CD4-positive, alpha-beta memory T cell (primary cell): ENCODE measurements at regions not wholly inside any gene's neighbourhood (a gene's known extent, or its start where the extent isn't known, plus 50 kb on each side); places are given as distances from the start of the nearest gene placed in this dataset.

ENCODE experiments used
- CTCF ChIA-PET: fragments of 350-600 bp; sonication (Branson Sonifier 250); formaldehyde crosslinking; loops from one replicate; lab custom pipeline; 2021; ENCODE audit warnings: inconsistent platforms; ENCODE audit not compliant: partially characterized antibody; lab: Charles Lee
- POLR2A ChIA-PET: fragments of 350-600 bp; sonication (Branson Sonifier 250); formaldehyde crosslinking; loops from one replicate; lab custom pipeline; 2021; ENCODE audit not compliant: partially characterized antibody; lab: Charles Lee
- DNase-seq, 5 donors: peaks; one replicate each; pipeline versions ENCODE4 v3.0.0 to v3.0.0-alpha.2; 2020 to 2022; ENCODE audit warnings: mixed read lengths in 1 of 5
- H3K27ac ChIP-seq: one replicate; pipeline ENCODE4 v1.7.0; 2013; ENCODE audit warnings: low read depth, low read length
- H3K27me3 ChIP-seq: 2 replicates; pipeline ENCODE4 v1.7.0; 2013; ENCODE audit warnings: mild to moderate bottlenecking, low read length, moderate library complexity; ENCODE audit not compliant: insufficient read depth
- H3K36me3 ChIP-seq: 2 replicates; pipeline ENCODE4 v1.7.0; 2013; ENCODE audit warnings: mild to moderate bottlenecking, low read length, moderate library complexity; ENCODE audit not compliant: insufficient read depth
- H3K4me1 ChIP-seq: 2 replicates; pipeline ENCODE4 v1.7.0; 2013; ENCODE audit warnings: mild to moderate bottlenecking, low read length, moderate library complexity; ENCODE audit not compliant: insufficient read depth
- H3K4me3 ChIP-seq, 2 donors: one replicate each; pipeline ENCODE4 v1.7.0; 2013; ENCODE audit warnings: low read length in 2 of 2, mild to moderate bottlenecking in 1 of 2
- H3K9me3 ChIP-seq, 2 donors: one replicate each; pipeline ENCODE4 v1.7.0; 2013; ENCODE audit warnings: low read length in 2 of 2, control low read depth in 1 of 2; ENCODE audit not compliant: control insufficient read depth in 1 of 2
- H3K27ac Mint-ChIP-seq, 7 donors: one replicate each; pipeline ENCODE4 v1.8.0; 2020 to 2021; ENCODE audit warnings: mixed read lengths in 7 of 7, mild to moderate bottlenecking in 6 of 7, inconsistent platforms in 3 of 7, moderate library complexity in 3 of 7
- H3K27me3 Mint-ChIP-seq, 2 donors: one replicate each; pipeline ENCODE4 v1.8.0; 2020 to 2021; ENCODE audit warnings: mixed read lengths in 2 of 2
- H3K36me3 Mint-ChIP-seq, 2 donors: one replicate each; pipeline ENCODE4 v1.8.0; 2020 to 2021; ENCODE audit warnings: mixed read lengths in 2 of 2, inconsistent platforms in 1 of 2, mild to moderate bottlenecking in 1 of 2
- H3K4me1 Mint-ChIP-seq, 4 donors: one replicate each; pipeline ENCODE4 v1.8.0; 2020 to 2021; ENCODE audit warnings: mixed read lengths in 4 of 4, mild to moderate bottlenecking in 1 of 4
- H3K4me3 Mint-ChIP-seq, 8 donors: one replicate each; pipeline ENCODE4 v1.8.0; 2020 to 2021; ENCODE audit warnings: mixed read lengths in 8 of 8, mild to moderate bottlenecking in 7 of 8, moderate library complexity in 6 of 8, inconsistent platforms in 3 of 8
- H3K9me3 Mint-ChIP-seq, 8 donors: one replicate each; pipeline ENCODE4 v1.8.0; 2020 to 2021; ENCODE audit warnings: mixed read lengths in 8 of 8, mild to moderate bottlenecking in 5 of 8, inconsistent platforms in 3 of 8, moderate library complexity in 1 of 8
- intact Hi-C: fragments of 100-400 bp; cut with micrococcal nuclease; formaldehyde crosslinking; loops from one replicate; pipeline ENCODE4 v1.15.1; 2023

DNA sequence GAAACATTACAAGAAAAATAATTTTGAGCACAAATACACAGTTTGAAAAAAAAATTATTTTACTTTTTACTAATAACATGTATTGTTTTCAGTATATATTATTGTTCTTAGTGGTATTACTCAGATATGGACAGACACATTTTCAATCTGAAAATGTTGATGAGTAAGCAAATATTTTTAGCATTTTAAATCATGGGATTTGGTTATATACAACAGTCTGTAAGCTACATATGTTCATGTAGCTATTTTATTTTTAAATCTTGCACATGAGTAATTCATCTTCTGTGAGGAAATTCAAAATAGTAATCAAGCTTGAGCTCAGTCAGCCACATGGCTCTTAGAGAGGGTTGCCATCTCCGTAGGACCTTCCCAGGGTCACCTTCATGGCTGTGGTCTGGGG lies 471.9 kb downstream of the QKI start:
- Histone ChIP-seq H3K27me3 (no peaks in the 10 kb centered on the region), H3K4me1 (no peaks in the 10 kb centered on the region), H3K36me3 (no peaks in the 10 kb centered on the region), H3K4me3 (no peak overlapping the region), H3K27ac (no peak overlapping the region), H3K9me3 (no peaks in the 10 kb centered on the region)
- Mint-ChIP-seq H3K36me3 (no peaks in the 10 kb centered on the region), H3K4me3 (no peak overlapping the region), H3K27ac (no peak overlapping the region), H3K9me3 (peaks cover 0 to 4% (median 0%) of the 10 kb centered on the region in 8 donors), H3K4me1 (no peaks in the 10 kb centered on the region), H3K27me3 (peaks cover 2 to 6% of the 10 kb centered on the region in 2 donors)
- CTCF ChIA-PET, result no interaction called here
- intact Hi-C loops, result no loop called here
- DNase-seq, result no peak
- POLR2A ChIA-PET, result no interaction called here

DNA sequence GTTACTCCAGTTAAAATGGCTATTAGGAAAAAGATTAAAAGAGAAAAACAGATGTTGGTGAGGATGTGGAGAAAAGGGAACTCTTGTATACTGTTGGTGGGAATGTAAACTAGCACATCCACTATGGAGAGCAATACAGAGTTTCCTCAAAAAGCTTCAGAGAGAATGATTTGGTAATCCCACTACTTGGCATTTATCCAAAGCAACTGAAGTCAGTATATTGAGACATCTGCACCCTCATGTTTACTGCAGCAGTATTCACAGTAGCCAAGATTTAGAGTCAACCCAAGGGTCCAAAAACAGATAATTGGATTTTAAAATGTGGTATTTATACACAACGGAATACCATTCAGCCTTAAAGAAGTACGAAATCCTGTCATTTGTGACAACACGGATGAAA lies 469.5 kb downstream of the QKI start:
- no peak for DNase-seq
- H3K9me3 ChIP-seq, result no peaks in the 10 kb centered on the region
- CTCF ChIA-PET, result no interaction called here
- no peak overlapping the region for H3K4me3 Mint-ChIP-seq
- H3K27ac Mint-ChIP-seq, result no peak overlapping the region
- intact Hi-C loops, result no loop called here
- H3K4me1 Mint-ChIP-seq, result no peaks in the 10 kb centered on the region
- H3K27me3 Mint-ChIP-seq, result peaks cover 5 to 12% of the 10 kb centered on the region in 2 donors
- no peak overlapping the region for H3K4me3 ChIP-seq
- no peaks in the 10 kb centered on the region for H3K4me1 ChIP-seq
- no peaks in the 10 kb centered on the region for H3K27me3 ChIP-seq
- peaks cover 0 to 4% (median 0%) of the 10 kb centered on the region in 8 donors for H3K9me3 Mint-ChIP-seq
- POLR2A ChIA-PET, result no interaction called here
- no peak overlapping the region for H3K27ac ChIP-seq
- H3K36me3 ChIP-seq, result no peaks in the 10 kb centered on the region
- H3K36me3 Mint-ChIP-seq, result no peaks in the 10 kb centered on the region

DNA sequence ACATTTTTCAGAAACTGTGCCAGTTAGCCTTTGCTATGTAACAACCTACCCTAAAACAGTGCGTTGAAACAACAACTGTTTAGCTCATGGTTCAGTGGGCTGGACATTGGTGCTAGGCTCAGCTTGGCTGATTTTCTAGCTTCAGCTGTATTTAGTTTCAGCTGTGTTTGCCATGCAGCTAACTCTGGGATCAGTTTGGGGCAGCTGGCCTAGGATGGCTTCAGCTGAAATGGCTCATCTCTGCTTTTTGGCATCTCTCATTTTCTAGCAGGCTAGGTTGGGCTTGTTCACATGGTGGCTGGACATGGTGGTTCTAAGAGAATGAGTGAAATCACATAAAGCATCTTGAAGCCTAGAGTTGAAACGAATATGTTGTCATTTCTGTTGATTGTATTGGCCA lies 464.2 kb downstream of the QKI start:
- CTCF ChIA-PET, result no interaction called here
- H3K36me3 Mint-ChIP-seq, result no peaks in the 10 kb centered on the region
- no peaks in the 10 kb centered on the region for H3K9me3 ChIP-seq
- DNase-seq, result no peak
- peaks cover 18 to 20% of the 10 kb centered on the region in 2 donors for H3K27me3 Mint-ChIP-seq
- POLR2A ChIA-PET, result no interaction called here
- no peak overlapping the region for H3K27ac ChIP-seq
- H3K4me3 ChIP-seq, result no peak overlapping the region
- H3K27me3 ChIP-seq, result no peaks in the 10 kb centered on the region
- H3K4me1 ChIP-seq, result no peaks in the 10 kb centered on the region
- H3K4me1 Mint-ChIP-seq, result no peaks in the 10 kb centered on the region
- H3K9me3 Mint-ChIP-seq, result peaks cover 0 to 4% (median under 1%) of the 10 kb centered on the region in 8 donors
- H3K36me3 ChIP-seq, result no peaks in the 10 kb centered on the region
- H3K27ac Mint-ChIP-seq, result no peak overlapping the region
- intact Hi-C loops, result no loop called here
- no peak overlapping the region for H3K4me3 Mint-ChIP-seq

DNA sequence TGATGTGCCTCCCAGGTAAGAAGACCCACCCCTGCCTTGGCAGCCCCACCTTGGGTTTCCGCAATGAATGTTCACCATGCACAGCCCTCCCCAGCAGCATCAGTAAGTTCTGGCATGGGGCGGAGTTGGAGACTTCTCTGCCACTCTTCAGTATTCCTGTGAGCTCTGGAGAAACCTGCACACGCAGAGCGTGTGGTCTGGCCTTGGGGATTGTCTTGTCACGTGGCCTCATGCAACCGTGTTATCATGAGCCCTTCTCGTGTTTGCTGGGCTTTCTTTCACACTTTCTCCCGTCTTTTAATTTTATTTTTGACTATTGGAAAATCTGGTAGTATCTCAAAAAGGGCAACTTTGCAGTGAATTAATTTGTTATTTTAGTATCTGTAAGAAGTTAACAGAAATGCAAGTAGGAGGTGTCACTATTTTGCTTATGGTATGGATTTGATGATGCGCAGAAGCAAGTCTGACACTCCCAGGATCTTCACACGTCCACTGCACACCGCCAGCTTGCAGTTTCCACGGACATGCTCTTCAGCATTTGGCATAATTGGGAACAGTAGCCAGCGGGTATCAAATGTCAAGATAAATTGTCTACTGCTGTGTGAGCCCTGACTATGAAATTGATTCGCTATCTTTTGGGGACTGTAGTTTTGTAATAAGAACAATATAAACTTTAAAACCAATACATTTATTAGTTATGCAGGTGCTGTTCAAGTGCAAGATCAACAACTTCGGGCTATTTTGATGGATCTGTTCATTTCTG lies 463.5 kb downstream of the QKI start:
- H3K36me3 ChIP-seq, result no peaks in the 10 kb centered on the region
- H3K4me3 Mint-ChIP-seq, result no peak overlapping the region
- ChIA-PET POLR2A (no interaction called here), CTCF (no interaction called here)
- no peaks in the 10 kb centered on the region for H3K36me3 Mint-ChIP-seq
- H3K27me3 Mint-ChIP-seq, result peaks cover 18 to 19% of the 10 kb centered on the region in 2 donors
- no peaks in the 10 kb centered on the region for H3K27me3 ChIP-seq
- no peaks in the 10 kb centered on the region for H3K9me3 ChIP-seq
- H3K27ac ChIP-seq, result no peak overlapping the region
- no peaks in the 10 kb centered on the region for H3K4me1 Mint-ChIP-seq
- intact Hi-C loops, result no loop called here
- H3K9me3 Mint-ChIP-seq, result peaks cover 0 to 4% (median under 1%) of the 10 kb centered on the region in 8 donors
- H3K4me3 ChIP-seq, result no peak overlapping the region
- no peak for DNase-seq
- H3K4me1 ChIP-seq, result no peaks in the 10 kb centered on the region
- no peak overlapping the region for H3K27ac Mint-ChIP-seq

DNA sequence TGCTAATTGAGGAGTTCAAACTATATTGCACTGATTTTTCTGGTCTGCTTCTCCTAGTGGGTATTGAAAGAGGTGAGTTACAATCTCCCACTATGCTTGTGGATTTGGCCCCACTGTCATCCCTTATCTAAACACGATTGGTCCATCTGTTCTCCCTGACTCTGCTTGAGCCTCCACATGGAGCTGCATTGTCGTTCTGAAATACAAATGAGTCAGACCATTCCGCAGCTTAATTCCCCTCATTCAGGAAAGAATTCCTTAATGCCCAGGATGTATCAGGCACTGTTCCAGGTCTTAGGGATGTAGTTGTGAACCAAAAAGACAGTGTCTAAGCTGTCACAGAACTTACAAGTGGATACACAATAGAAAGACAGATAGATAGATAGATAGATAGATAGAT lies 461.9 kb downstream of the QKI start:
- Histone ChIP-seq H3K36me3 (no peaks in the 10 kb centered on the region), H3K27ac (no peak overlapping the region), H3K27me3 (no peaks in the 10 kb centered on the region), H3K9me3 (no peaks in the 10 kb centered on the region), H3K4me1 (no peaks in the 10 kb centered on the region), H3K4me3 (no peak overlapping the region)
- H3K36me3 Mint-ChIP-seq, result no peaks in the 10 kb centered on the region
- peaks cover 0 to 4% (median 0%) of the 10 kb centered on the region in 8 donors for H3K9me3 Mint-ChIP-seq
- intact Hi-C loops, result no loop called here
- H3K27me3 Mint-ChIP-seq, result peaks cover 18 to 19% of the 10 kb centered on the region in 2 donors
- H3K4me3 Mint-ChIP-seq, result no peak overlapping the region
- DNase-seq, result no peak
- no peak overlapping the region for H3K27ac Mint-ChIP-seq
- ChIA-PET POLR2A (no interaction called here), CTCF (no interaction called here)
- H3K4me1 Mint-ChIP-seq, result no peaks in the 10 kb centered on the region

DNA sequence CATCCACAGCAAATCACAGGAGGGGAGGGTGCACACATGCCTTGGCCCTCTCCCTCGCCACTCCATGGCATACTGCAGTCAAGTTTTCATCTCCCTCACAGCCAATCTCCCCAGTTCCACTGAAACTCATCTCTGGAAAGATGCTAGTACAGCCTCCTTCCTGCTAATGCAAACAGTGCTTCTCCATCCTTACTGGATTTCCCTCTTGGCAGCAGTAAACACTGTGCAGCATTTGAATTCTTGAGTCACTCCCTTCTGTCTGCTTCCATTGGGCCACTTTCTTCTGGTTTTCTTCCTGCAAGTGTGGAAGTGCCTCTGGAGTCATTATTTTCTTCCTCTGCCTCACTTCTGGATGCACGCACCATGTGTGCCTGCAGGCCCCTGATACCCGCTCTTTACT lies 460.3 kb downstream of the QKI start:
- Mint-ChIP-seq H3K4me3 (no peak overlapping the region), H3K27me3 (peaks cover 18 to 19% of the 10 kb centered on the region in 2 donors), H3K9me3 (peaks cover 0 to 4% (median 0%) of the 10 kb centered on the region in 8 donors), H3K36me3 (no peaks in the 10 kb centered on the region), H3K27ac (no peak overlapping the region), H3K4me1 (no peaks in the 10 kb centered on the region)
- no peaks in the 10 kb centered on the region for H3K36me3 ChIP-seq
- no peaks in the 10 kb centered on the region for H3K4me1 ChIP-seq
- no peak overlapping the region for H3K27ac ChIP-seq
- no peaks in the 10 kb centered on the region for H3K9me3 ChIP-seq
- no peak for DNase-seq
- no peaks in the 10 kb centered on the region for H3K27me3 ChIP-seq
- intact Hi-C loops, result no loop called here
- ChIA-PET POLR2A (no interaction called here), CTCF (no interaction called here)
- no peak overlapping the region for H3K4me3 ChIP-seq

DNA sequence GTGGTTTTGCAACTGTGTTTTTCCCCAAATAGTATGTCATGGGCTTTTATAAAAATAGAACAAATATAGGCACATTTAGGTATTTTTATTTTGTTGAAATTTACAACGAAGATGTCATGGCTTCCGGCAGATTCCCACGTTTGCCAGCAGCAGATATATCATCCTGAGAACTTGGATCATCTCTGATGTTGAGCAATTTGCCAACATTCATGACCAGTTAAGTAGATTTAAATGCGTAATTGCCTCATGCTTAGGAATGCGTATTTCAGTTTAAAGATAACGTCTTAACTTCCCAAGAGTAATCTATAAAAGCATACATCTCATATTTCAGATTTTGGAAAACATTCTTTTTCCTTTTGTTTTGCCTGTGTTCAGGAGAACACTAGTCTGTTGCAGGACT lies 457.8 kb downstream of the QKI start:
- H3K27ac ChIP-seq, result no peak overlapping the region
- H3K4me1 ChIP-seq, result no peaks in the 10 kb centered on the region
- Mint-ChIP-seq H3K4me3 (no peak overlapping the region), H3K9me3 (peaks cover 0 to 4% (median 0%) of the 10 kb centered on the region in 8 donors), H3K27ac (no peak overlapping the region), H3K36me3 (no peaks in the 10 kb centered on the region), H3K4me1 (no peaks in the 10 kb centered on the region), H3K27me3 (peaks cover 8 to 17% of the 10 kb centered on the region in 2 donors)
- CTCF ChIA-PET, result no interaction called here
- H3K9me3 ChIP-seq, result no peaks in the 10 kb centered on the region
- DNase-seq, result no peak
- POLR2A ChIA-PET, result no interaction called here
- no peaks in the 10 kb centered on the region for H3K27me3 ChIP-seq
- intact Hi-C loops, result no loop called here
- H3K36me3 ChIP-seq, result no peaks in the 10 kb centered on the region
- no peak overlapping the region for H3K4me3 ChIP-seq
